HEK293T (cell line): ENCODE measurements at regions not wholly inside any gene's neighbourhood (a gene's known extent, or its start where the extent isn't known, plus 50 kb on each side); places are given as distances from the start of the nearest gene placed in this dataset.

Source experiments
- BHLHE40 ChIP-seq: fragments of 450-650 bp; IDR thresholded peaks from 2 replicates; pipeline ENCODE4 v1.6.1; 2016; ENCODE audit warnings: mild to moderate bottlenecking, moderate library complexity, borderline replicate concordance
- ELF4 ChIP-seq: fragments of 450-650 bp; IDR thresholded peaks from 2 replicates; pipeline ENCODE4 v1.6.1; 2017; ENCODE audit warnings: antibody characterized with exemption
- FOXK2 ChIP-seq: fragments of 450-650 bp; IDR thresholded peaks from 2 replicates; pipeline ENCODE4 v1.6.1; 2016; ENCODE audit warnings: mild to moderate bottlenecking
- NFRKB ChIP-seq: fragments of 450-650 bp; IDR thresholded peaks from 2 replicates; pipeline ENCODE4 v1.6.1; 2016; ENCODE audit warnings: mild to moderate bottlenecking, moderate library complexity

GRCh38 chr2:5385596-5385995 is 306.6 kb upstream of the SOX11 start:
- TF ChIP-seq ELF4: no peak
- no peak for TF ChIP-seq BHLHE40
- no peak for TF ChIP-seq NFRKB
- no peak for TF ChIP-seq FOXK2
